AG20443 (cell line): ENCODE measurements at regions not wholly inside any gene's neighbourhood (a gene's known extent, or its start where the extent isn't known, plus 50 kb on each side); places are given as distances from the start of the nearest gene placed in this dataset.

Experiments
- DNase-seq: peaks from one replicate; pipeline ENCODE4 v3.0.0; 2012; ENCODE audit warnings: low spot score, mixed read lengths

DNA sequence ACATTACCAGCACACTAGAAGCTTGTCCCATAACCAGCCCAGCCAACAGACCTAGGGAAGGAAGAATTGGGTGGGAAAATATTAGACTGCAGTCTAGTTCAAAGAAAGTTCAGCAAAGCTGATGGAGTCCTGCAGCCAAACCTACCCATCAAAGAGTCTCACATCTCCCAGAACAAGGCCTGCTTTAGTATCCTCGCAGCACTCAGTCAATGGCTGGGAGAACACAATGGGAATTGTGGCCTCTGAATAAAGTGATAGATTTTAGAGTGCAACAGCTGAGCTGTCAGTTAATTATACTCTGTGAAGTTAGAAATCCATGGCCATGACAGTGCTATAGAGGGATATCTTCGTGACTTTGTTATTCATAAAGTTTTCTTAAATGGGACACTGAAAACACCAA is 207.2 kb upstream of the NAALADL2 start:
- no peak for DNase-seq

GRCh38 chr3:174659511-174659910 is 199.6 kb upstream of the NAALADL2 start:
- no peak for DNase-seq

- DNase-seq: no peak
Observed at GRCh38 chr3:174662653-174663052, 196.5 kb upstream of the NAALADL2 start.

DNA sequence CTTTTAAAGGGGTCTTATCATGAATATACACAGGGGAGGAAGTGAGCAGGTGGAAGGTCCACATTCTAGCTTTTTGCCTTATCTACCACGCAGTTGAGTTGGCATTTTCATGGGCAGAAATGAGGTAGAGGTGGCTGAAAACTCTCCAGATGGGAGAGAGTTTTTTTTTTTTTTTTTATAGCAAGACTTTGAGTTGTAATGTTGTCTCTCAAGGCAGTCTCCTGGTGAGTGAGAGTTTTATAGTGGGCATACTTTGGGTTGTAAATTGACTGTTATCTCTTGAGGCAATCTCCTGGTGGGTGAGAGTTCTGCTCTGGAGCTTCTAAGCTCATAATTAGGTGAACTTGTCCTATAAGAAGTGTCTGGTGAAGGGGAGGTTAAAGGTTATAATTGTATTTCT is 191.7 kb upstream of the NAALADL2 start:
- no peak for DNase-seq

DNA sequence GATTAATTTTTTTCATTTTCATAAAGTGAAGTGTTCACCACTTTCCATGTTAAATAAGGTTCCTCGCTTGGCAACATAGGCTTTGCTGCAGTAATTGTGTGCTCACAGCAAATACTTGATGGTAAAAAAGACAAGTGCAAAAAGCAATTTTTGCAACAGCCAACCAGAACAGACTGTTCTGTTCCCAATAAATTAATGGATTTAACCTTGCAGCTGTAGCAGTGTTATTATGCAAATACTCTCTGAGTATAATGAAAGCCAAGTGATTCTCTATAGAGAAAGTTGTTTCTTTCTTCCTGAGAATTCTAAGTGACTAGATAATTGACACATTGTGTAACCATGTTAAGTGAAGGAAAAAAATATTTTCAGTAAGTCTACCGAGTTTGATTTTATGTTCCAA is 183.7 kb upstream of the NAALADL2 start:
- DNase-seq: no peak

DNA sequence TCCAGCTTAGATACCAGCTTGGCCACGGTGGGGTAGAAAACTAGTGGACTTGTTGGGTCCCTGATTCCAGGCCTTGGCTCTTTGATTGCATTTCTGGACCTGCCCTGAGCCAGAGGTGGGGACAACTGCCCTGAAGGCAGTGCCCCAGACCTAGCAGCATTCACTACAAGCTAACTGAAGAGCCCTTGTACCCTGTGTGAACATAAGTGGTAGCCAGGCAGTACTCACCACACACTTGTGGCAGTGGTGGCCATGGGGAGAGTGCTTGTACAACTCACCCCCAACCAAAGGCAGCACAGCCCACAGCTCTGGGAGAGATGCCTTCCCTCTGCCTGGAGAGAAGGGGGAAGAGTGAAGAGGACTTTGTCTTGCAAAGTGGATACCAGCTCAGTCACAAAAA is 177.3 kb upstream of the NAALADL2 start:
- DNase-seq: no peak

- no peak for DNase-seq
Observed at GRCh38 chr3:174685796-174686195, 173.3 kb upstream of the NAALADL2 start.

- no peak for DNase-seq
Observed at GRCh38 chr3:174697310-174697709, 161.8 kb upstream of the NAALADL2 start.

- no peak for DNase-seq
Observed at GRCh38 chr3:174700736-174701135, 158.4 kb upstream of the NAALADL2 start.

DNA sequence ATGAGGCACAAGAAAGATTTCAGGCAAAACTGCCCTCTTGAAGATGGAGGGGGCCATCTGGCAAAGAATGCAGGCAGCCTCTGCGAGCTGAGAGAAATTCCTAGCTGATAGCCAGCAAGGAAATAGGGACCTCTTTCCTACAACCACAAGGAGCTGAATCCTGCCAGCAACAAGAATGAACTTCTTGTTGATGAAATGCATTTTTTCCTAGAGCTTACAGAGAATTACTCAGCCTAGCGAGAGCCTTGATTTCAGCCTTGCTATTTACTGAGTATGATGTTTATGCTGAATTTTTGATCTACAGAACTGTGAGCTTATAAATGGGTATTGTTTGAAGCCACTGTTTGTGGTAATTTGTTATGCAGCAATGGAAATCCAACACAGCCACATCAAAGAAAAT is 148.5 kb upstream of the NAALADL2 start:
- peak; percentile 9 for DNase-seq

GRCh38 chr3:174715386-174715785 is 143.7 kb upstream of the NAALADL2 start:
- DNase-seq: no peak

DNA sequence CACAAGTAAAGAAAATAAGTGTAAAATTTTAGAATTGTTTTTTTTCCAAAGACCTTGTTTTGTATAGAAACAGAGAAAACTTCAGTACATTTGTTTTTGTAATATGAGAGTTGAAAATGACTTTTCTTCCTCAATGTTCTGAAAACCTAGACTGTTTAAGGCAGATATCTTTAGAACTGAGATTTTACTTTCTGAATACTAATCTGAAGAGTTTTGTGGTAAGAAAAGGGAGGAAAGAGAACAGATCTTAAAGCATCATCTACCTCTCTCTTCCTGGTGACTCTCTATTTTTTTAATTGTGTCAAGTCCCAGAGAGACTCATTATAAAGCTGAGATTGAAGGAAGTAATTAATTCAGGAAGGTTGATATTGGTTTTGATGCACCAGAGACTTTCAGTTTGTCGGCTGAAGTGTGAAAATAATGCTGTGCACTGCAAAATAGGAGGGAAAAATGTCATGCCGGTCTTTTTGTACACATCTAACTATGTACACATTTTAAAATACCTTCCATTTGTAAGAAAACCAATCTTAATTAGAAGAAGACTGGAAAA is 142.1 kb upstream of the NAALADL2 start:
- no peak for DNase-seq

DNA sequence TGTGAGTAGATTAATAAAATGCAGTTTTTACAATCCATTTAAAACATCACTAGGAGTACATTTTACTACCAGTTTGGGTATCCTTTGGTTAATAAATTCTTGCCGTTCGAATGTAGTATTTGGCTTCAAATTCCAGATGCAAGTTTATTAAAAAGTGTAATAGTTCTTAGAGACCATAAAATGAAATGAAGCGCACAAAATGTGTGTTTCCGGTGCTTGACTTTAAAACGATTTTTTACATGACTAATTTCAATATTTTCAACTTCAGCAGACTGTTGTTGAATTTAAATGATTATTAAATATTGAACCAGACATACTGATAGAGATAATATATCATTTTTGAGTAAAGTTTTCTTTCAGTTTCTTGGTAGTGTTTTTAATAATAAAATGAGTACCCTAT is 138.4 kb upstream of the NAALADL2 start:
- DNase-seq: no peak

GRCh38 chr3:174725303-174725702 is 133.8 kb upstream of the NAALADL2 start:
- no peak for DNase-seq

GRCh38 chr3:174737966-174738365 is 121.2 kb upstream of the NAALADL2 start:
- DNase-seq: no peak

- no peak for DNase-seq
Observed at GRCh38 chr3:174749143-174749542, 110.0 kb upstream of the NAALADL2 start.

DNA sequence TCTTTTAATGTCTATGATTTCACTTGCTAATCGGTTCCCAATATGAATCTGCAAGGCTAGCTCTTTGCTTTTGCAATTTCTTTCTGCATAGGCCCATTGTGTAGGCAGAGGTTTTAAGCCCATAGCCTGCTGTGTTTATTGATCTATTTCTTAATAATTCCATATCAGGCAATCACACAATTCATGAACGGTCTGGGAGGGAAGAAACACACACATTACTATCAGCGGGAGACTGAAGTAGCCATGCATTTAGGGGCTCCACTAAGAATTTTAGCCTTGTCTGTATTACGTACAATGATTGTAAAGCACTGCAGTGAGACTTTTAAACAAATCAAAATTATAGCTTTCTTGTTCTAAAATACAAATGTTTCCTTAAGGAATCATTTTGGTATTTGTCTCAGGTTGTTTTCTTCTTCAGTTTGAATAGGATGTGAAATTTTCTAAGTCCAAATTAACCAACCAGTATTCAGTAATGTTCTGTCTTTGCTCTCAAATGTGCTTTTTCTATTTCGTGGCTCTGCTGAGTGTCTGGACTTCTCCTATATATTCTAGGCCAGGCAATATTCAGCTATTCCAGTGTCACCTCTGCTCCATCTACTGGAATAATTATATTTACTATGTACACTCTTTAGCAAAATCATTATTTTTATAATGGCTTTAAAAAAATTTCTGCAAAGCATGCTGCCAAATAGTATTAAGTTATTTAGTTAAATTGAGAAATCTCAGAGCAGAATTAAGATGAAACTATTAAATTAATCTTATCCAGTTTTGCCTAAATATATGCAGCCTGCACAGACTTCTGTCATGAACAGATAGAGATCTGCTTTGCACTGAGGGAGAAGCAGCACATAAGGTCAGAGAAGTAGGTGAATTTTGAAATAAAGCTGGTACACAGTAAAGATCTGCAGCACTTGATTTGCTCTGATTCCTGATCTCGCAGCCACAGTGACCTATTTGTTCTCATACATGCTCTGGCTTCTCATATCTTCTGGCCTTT is 103.0 kb upstream of the NAALADL2 start:
- no peak for DNase-seq

GRCh38 chr3:174758943-174759342 is 100.2 kb upstream of the NAALADL2 start:
- DNase-seq: no peak

GRCh38 chr3:174767406-174767805 is 91.7 kb upstream of the NAALADL2 start:
- DNase-seq: no peak

GRCh38 chr3:174767853-174768382 is 91.2 kb upstream of the NAALADL2 start:
- DNase-seq: no peak

- no peak for DNase-seq
Observed at GRCh38 chr3:174769171-174769570, 90.0 kb upstream of the NAALADL2 start.

DNA sequence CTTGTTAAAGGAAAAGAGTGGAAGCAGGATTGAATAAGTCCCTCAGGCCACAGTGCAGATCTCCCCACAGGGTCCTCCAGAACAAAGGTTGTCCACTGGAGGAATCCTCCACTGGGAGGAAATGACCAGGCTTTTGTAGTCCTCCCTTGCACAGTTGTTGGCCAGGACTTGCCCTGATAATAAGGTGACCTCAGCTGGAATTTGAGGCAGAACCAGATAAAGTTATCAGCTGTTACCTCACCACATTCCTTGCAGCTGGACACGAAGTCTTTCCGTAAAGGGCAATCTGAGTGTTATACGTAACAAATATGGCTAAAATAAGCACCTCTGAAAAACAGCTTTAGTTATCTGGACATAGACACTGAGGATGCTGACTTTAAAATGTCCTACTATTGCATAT is 83.5 kb upstream of the NAALADL2 start:
- DNase-seq: no peak

DNA sequence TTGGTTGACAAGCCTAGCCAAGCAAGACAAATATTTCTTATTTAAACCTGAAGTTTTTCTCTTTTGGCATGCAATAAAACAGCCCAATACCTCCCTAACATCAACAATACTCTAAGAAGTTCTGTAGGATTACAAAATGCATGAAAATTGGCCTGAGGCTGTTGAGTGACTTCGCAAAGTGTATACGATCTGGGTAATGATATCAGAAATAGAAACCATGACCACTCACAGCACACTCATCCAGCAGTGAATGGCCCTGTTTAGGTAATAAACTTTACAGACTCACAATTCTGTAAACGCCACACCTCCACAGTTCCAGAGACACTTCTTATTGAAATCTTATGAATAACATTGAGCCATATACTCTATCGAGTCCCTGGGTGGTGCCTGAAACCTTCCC is 83.0 kb upstream of the NAALADL2 start:
- no peak for DNase-seq
